ENCODE measurements at regions not wholly inside any gene's neighbourhood (a gene's known extent, or its start where the extent isn't known, plus 50 kb on each side); places are given as distances from the start of the nearest gene placed in this dataset.
"Not testable (repeated sequence)": the region's sequence is repeated elsewhere in the genome, so short reads cannot be mapped to it uniquely, and the experiment has no call there.

DNA sequence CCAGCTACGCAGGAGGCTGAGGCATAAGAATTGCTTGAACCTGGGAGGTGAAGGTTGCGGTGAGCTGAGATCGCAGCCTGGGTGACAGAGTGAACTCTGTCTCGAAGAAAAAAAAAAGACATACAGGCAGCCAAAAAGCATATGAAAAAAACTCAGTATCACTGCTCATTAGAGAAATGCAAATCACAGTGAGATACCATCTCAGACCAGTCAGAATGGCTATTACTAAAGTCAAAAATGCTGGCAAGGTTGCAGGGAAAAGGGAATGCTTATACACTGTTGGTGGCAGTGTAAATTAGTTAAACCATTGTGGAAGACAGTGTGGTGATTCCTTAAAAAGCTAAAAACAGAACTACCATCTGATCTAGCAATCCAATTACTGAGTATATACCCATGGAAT is 123.1 kb downstream of the CHIC2 start (continued):
- TF ChIP-seq NR0B2 (CRISPR knock-in tag; IDR thresholded peaks at IDR 0.05), result no peak
- TF ChIP-seq FOXC1 (CRISPR knock-in tag; IDR thresholded peaks at IDR 0.05; ENCODE audit: borderline replicate concordance), result no peak
- TF ChIP-seq ETV5 (CRISPR knock-in tag; IDR thresholded peaks at IDR 0.05; ENCODE audit: borderline replicate concordance), result no peak
- no peak for TF ChIP-seq RFXAP (CRISPR knock-in tag; IDR thresholded peaks at IDR 0.05; ENCODE audit: borderline replicate concordance)
- TF ChIP-seq EP300 (IDR thresholded peaks at IDR 0.05; ENCODE audit: low read depth in 2 of 2, low read length in 2 of 2), result no peak
- no peak for TF ChIP-seq EP300 (CRISPR knock-in tag; IDR thresholded peaks at IDR 0.05; ENCODE audit: borderline replicate concordance)
- no peak for TF ChIP-seq PHF8 (CRISPR knock-in tag; IDR thresholded peaks at IDR 0.05)
- TF ChIP-seq RFX1 (IDR thresholded peaks at IDR 0.05), result no peak
- TF ChIP-seq TEAD3 (CRISPR knock-in tag; optimal IDR thresholded peaks at IDR 0.05; ENCODE audit: borderline replicate concordance), result no peak
- no peak for TF ChIP-seq TMF1 (CRISPR knock-in tag; IDR thresholded peaks at IDR 0.05; ENCODE audit: low read depth)
- TF ChIP-seq RORA (CRISPR knock-in tag; IDR thresholded peaks at IDR 0.05), result no peak
- no peak for TF ChIP-seq DMTF1 (CRISPR knock-in tag; IDR thresholded peaks at IDR 0.05)
- no peak for TF ChIP-seq MAFK (conservative IDR thresholded peaks at IDR 0.05 in 1 of 2, IDR thresholded peaks at IDR 0.05 in 1 of 2; ENCODE audit: low read length in 2 of 2)
- no peak for TF ChIP-seq ZNF749 (CRISPR knock-in tag; IDR thresholded peaks at IDR 0.05; ENCODE audit: borderline replicate concordance)
- TF ChIP-seq HMGXB4 (CRISPR knock-in tag; IDR thresholded peaks at IDR 0.05; ENCODE audit: borderline replicate concordance in 1 of 2, low read depth in 1 of 2), result no peak
- TF ChIP-seq U2AF2 (IDR thresholded peaks at IDR 0.05; ENCODE audit: low read depth, low read length), result no peak
- TF ChIP-seq THAP11 (CRISPR knock-in tag; IDR thresholded peaks at IDR 0.05), result no peak

DNA sequence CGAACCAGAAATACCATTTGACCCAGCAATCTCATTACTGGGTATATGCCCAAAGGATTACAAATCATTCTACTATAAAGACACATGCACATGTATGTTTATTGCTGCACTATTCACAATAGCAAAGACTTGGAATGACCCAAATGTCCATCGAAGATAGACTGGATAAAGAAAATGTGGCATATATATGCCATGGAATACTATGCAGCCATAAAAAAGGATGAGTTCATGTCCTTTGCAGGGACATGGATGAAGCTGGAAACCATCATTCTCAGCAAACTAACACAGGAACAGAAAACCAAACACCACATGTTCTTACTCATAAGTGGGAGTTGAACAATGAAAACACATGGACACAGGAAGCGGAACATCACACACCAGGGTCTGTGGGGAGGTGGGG is 124.5 kb downstream of the CHIC2 start:
- H3K9me3 ChIP-seq (ENCODE audit: low read length); H4K20me1 ChIP-seq (ENCODE audit: insufficient read depth, low read length); H3K27ac ChIP-seq (ENCODE audit: extremely low read length, insufficient read depth, low read length); H3K4me1 ChIP-seq (ENCODE audit: insufficient read depth, low read length); H3K36me3 ChIP-seq (replicated peaks in 1 of 2; ENCODE audit: control insufficient read depth in 1 of 2, insufficient read depth in 2 of 2, low read length in 2 of 2); DNase-seq (ENCODE audit: low spot score); intact Hi-C loops (cut with micrococcal nuclease; ENCODE audit: unreplicated experiment); H3K27me3 ChIP-seq (ENCODE audit: control insufficient read depth in 1 of 2, insufficient read depth in 2 of 2, low read length in 2 of 2); H3K4me3 ChIP-seq (replicated peaks in 1 of 3; ENCODE audit: insufficient read depth in 1 of 3, low read depth in 2 of 3, low read length in 3 of 3); ATAC-seq; H3K4me2 ChIP-seq (ENCODE audit: low read depth, low read length); POLR2A ChIA-PET; in situ Hi-C loops (cut with HindIII; ENCODE audit: extremely low pct_ligation_motif_present, low pct_unique_long_range_greater_than_20kb); H3K9ac ChIP-seq (ENCODE audit: insufficient read depth, low read depth, low read length); H2AFZ ChIP-seq (ENCODE audit: low read length); BruUV-seq (replicated peaks); H3K79me2 ChIP-seq (ENCODE audit: insufficient read depth, low read length); CTCF ChIA-PET (ENCODE audit: low intra/inter-chr PET ratio, low total read pairs); FAIRE-seq: not testable (repeated sequence)
- WGBS (ENCODE audit: low lambda C conversion rate), result 42% methylated on average over 3 of the region's 3 CpGs
